HCT116 (cell line): ENCODE measurements at regions not wholly inside any gene's neighbourhood (a gene's known extent, or its start where the extent isn't known, plus 50 kb on each side); places are given as distances from the start of the nearest gene placed in this dataset.

Experiments
- ATAC-seq: fragments of 200-7000 bp; cut with Tn5 transposase; 2 replicates; pipeline ENCODE4 v1.9.1; 2020; ENCODE audit warnings: mild to moderate bottlenecking, moderate library complexity
- BruUV-seq: library from RNA; stranded (reverse); fragments of 400-500 nt; replicated peaks from 2 replicates; lab custom pipeline; 2021; lab: Mats Ljungman, UMichigan
- CTCF ChIA-PET: fragments of 300-600 bp; sonication (Branson Sonifier 250); formaldehyde crosslinking; loops from one replicate; lab custom pipeline; 2021; ENCODE audit warnings: antibody characterized with exemption; lab: Charles Lee
- POLR2A ChIA-PET: fragments of 300-600, 350-600 bp; sonication (Branson Sonifier 250); formaldehyde crosslinking; loops from one replicate; lab custom pipeline; 2021; ENCODE audit warnings: antibody characterized with exemption; lab: Charles Lee
- RAD21 ChIA-PET, 2 experiments: fragments of 300-600 bp; sonication (Branson Sonifier 250); formaldehyde crosslinking; loops; one replicate each; lab custom pipeline; 2023; ENCODE audit warnings: low total read pairs in 2 of 2; ENCODE audit not compliant: uncharacterized antibody in 2 of 2, unreplicated experiment in 2 of 2, low non-redundant PET in 1 of 2; lab: Charles Lee
- DNase-seq: peaks from one replicate; pipeline ENCODE4 v3.0.0-alpha.2; 2010; ENCODE audit warnings: low read depth, low spot score
- H2AFZ ChIP-seq: fragments of 200-600 bp; shearing (Covaris generic), sonication (generic); 2 replicates; pipeline ENCODE4 v1.6.1; 2017; ENCODE audit warnings: low read depth, mixed run types, mixed read lengths, antibody characterized with exemption, low read length; ENCODE audit not compliant: poor library complexity, severe bottlenecking
- H3K27ac ChIP-seq: 2 replicates; pipeline ENCODE4 v1.5.1; 2012; ENCODE audit warnings: low read depth, low read length
- H3K27me3 ChIP-seq: fragments of 200-600 bp; sonication (generic); 2 replicates; pipeline ENCODE4 v1.6.1; 2016; ENCODE audit warnings: mixed run types, low read length, mixed read lengths; ENCODE audit not compliant: insufficient read depth
- H3K36me3 ChIP-seq, 2 experiments: fragments of 200-500 bp in 1 of 2; fragments of 200-600 bp in 1 of 2; sonication (Bioruptor generic) in 1 of 2; sonication (generic) in 1 of 2; 2 replicates each; pipeline versions ENCODE4 v1.5.1 to v1.6.1; 2014 to 2016; ENCODE audit warnings: low read length in 2 of 2, inconsistent platforms in 1 of 2, mixed read lengths in 1 of 2, mixed run types in 1 of 2; ENCODE audit not compliant: insufficient read depth in 2 of 2, control insufficient read depth in 1 of 2
- H3K4me1 ChIP-seq, 2 experiments: fragments of 200-600 bp in 1 of 2; sonication (generic) in 1 of 2; 2 replicates each; pipeline versions ENCODE4 v1.5.1 to v1.6.1; 2012 to 2017; ENCODE audit warnings: low read length in 2 of 2, inconsistent platforms in 1 of 2, mild to moderate bottlenecking in 1 of 2, mixed read lengths in 1 of 2, mixed run types in 1 of 2, moderate library complexity in 1 of 2; ENCODE audit not compliant: insufficient read depth in 2 of 2, control insufficient read depth in 1 of 2
- H3K4me2 ChIP-seq: fragments of 200-600 bp; sonication (generic); 2 replicates; pipeline ENCODE4 v1.6.1; 2017; ENCODE audit warnings: mixed run types, low read length, mixed read lengths
- H3K4me3 ChIP-seq, 2 experiments: fragments of 200-600 bp in 1 of 2; sonication (generic) in 1 of 2; replicated peaks in 1 of 2; 2 replicates each; pipeline ENCODE4 v1.5.1; 2011 to 2016; ENCODE audit warnings: low read length in 2 of 2, control low read depth in 1 of 2, low read depth in 1 of 2, mild to moderate bottlenecking in 1 of 2, mixed read lengths in 1 of 2, mixed run types in 1 of 2
- H3K79me2 ChIP-seq: fragments of 200-600 bp; sonication (generic); 2 replicates; pipeline ENCODE4 v1.6.1; 2017; ENCODE audit warnings: mild to moderate bottlenecking, mixed run types, low read length, moderate library complexity, mixed read lengths; ENCODE audit not compliant: insufficient read depth
- H3K9ac ChIP-seq: fragments of 200-600 bp; sonication (generic); 2 replicates; pipeline ENCODE4 v1.6.1; 2016; ENCODE audit warnings: low read length, mixed read lengths
- H3K9me2 ChIP-seq: fragments of 200-600 bp; sonication (generic), shearing (Covaris generic); 2 replicates; pipeline ENCODE4 v1.6.1; 2017; ENCODE audit warnings: mixed run types, mild to moderate bottlenecking, moderate library complexity; ENCODE audit not compliant: insufficient read depth
- H3K9me3 ChIP-seq, 2 experiments: fragments of 200-500 bp in 1 of 2; fragments of 200-600 bp in 1 of 2; sonication (Bioruptor generic) in 1 of 2; sonication (generic) in 1 of 2; 2 replicates each; pipeline ENCODE4 v1.6.1; 2014 to 2017; ENCODE audit warnings: low read length in 2 of 2, mixed read lengths in 2 of 2, inconsistent platforms in 1 of 2, low read depth in 1 of 2, mild to moderate bottlenecking in 1 of 2, mixed run types in 1 of 2, moderate library complexity in 1 of 2; ENCODE audit not compliant: control insufficient read depth in 1 of 2, insufficient read depth in 1 of 2
- H4K20me1 ChIP-seq: fragments of 200-600 bp; sonication (generic), shearing (Covaris generic); 2 replicates; pipeline ENCODE4 v1.6.1; 2017; ENCODE audit warnings: mixed run types, mild to moderate bottlenecking, moderate library complexity; ENCODE audit not compliant: insufficient read depth
- CTCF ChIP-seq, 3 experiments: fragments of 200-600 bp in 1 of 3; sonication (generic) in 1 of 3; IDR thresholded peaks in 2 of 3; conservative IDR thresholded peaks in 1 of 3; 2 replicates each; pipeline ENCODE4 v1.5.1; 2012 to 2017; ENCODE audit warnings: low read depth in 2 of 3, low read length in 2 of 3, antibody characterized with exemption in 1 of 3, borderline replicate concordance in 1 of 3, control low read depth in 1 of 3, mild to moderate bottlenecking in 1 of 3, mixed read lengths in 1 of 3, mixed run types in 1 of 3, moderate library complexity in 1 of 3; ENCODE audit not compliant: insufficient read depth in 1 of 3
- JUND ChIP-seq: IDR thresholded peaks from 2 replicates; pipeline ENCODE4 v1.6.1; 2012
- MAX ChIP-seq: IDR thresholded peaks from 2 replicates; pipeline ENCODE4 v1.6.1; 2012
- RAD21 ChIP-seq: IDR thresholded peaks from 2 replicates; pipeline ENCODE4 v1.6.1; 2012; ENCODE audit warnings: low read depth, mild to moderate bottlenecking
- SRF ChIP-seq: IDR thresholded peaks from 2 replicates; pipeline ENCODE4 v1.6.1; 2012; ENCODE audit warnings: low read depth
- intact Hi-C: fragments of 100-400 bp; cut with micrococcal nuclease; formaldehyde crosslinking; loops from 2 replicates; pipeline ENCODE4 v1.10.0; 2022

- no peak overlapping the region for H2AFZ ChIP-seq
- intact Hi-C loops = loop anchor here (1.0 kb wide), 2 partner anchors 320 to 344 kb away; no protein-coding TSS in a partner anchor
Measured at GRCh38 chr18:62637807-62638687, 77.3 kb upstream of the PHLPP1 start.

More at GRCh38 chr18:62637807-62638687, 77.3 kb upstream of the PHLPP1 start:
- Histone ChIP-seq H3K9me2 (no peaks in the 10 kb centered on the region), H3K27me3 (no peaks in the 10 kb centered on the region), H3K27ac (no peak overlapping the region), H3K9ac (no peak overlapping the region), H3K79me2 (no peaks in the 10 kb centered on the region), H3K36me3 (no peaks in the 10 kb centered on the region), H3K4me1 (peaks cover 6 to 12% of the 10 kb centered on the region in 2 experiments; a peak in 3 of 4 replicates), H3K4me3 (no peak overlapping the region), H4K20me1 (no peaks in the 10 kb centered on the region), H3K9me3 (no peaks in the 10 kb centered on the region), H3K4me2 (no peak overlapping the region)
- ATAC-seq (peak; percentile 91), DNase-seq (peak; percentile 44)
- ChIA-PET RAD21 (interaction anchor here in 1 of 2 experiments (1.1 kb wide), 1 partner anchor 343 kb away, joined by 3 read pairs; no protein-coding TSS in a partner anchor), POLR2A (no interaction called here), CTCF (interaction anchor here (0.7 to 1.7 kb wide), 12 partner anchors 9 to 801 kb away, joined by 3 to 14 read pairs (median 3); no protein-coding TSS in a partner anchor)
- peak; percentile 60 to 93 (median 89); a peak in 5 of 6 replicates for TF ChIP-seq CTCF (IDR thresholded peaks at IDR 0.05 in 2 of 3, conservative IDR thresholded peaks at IDR 0.05 in 1 of 3; ENCODE audit: borderline replicate concordance in 1 of 3, insufficient read depth in 1 of 3, low read depth in 2 of 3, low read length in 2 of 3)
- TF ChIP-seq MAX = peak; percentile 54; the same call in 1 of the 2 replicates
- no peak for TF ChIP-seq JUND
- TF ChIP-seq RAD21 = peak; percentile 69
- TF ChIP-seq SRF = no peak
- no TSS peak for BruUV-seq
